Mesodermal cell (in vitro differentiated cells): ENCODE measurements at regions not wholly inside any gene's neighbourhood (a gene's known extent, or its start where the extent isn't known, plus 50 kb on each side); places are given as distances from the start of the nearest gene placed in this dataset.
"Not testable (repeated sequence)": the region's sequence is repeated elsewhere in the genome, so short reads cannot be mapped to it uniquely, and the experiment has no call there.

Experiments
- H3K27ac ChIP-seq: 2 replicates; pipeline ENCODE4 v1.7.0; 2013; ENCODE audit warnings: mild to moderate bottlenecking, low read depth, low read length, moderate library complexity; ENCODE audit not compliant: severe bottlenecking
- H3K36me3 ChIP-seq: 2 replicates; pipeline ENCODE4 v1.7.1; 2013; ENCODE audit warnings: mild to moderate bottlenecking, low read length, moderate library complexity; ENCODE audit not compliant: control insufficient read depth, insufficient read depth
- H3K4me1 ChIP-seq: one replicate; pipeline ENCODE4 v1.7.1; 2013; ENCODE audit warnings: mild to moderate bottlenecking, low read length; ENCODE audit not compliant: insufficient read depth, control insufficient read depth, poor library complexity, severe bottlenecking
- H3K4me3 ChIP-seq: 2 replicates; pipeline ENCODE4 v1.7.0; 2013; ENCODE audit warnings: low read length, control low read depth, mild to moderate bottlenecking; ENCODE audit not compliant: insufficient read depth, poor library complexity, severe bottlenecking; ENCODE audit errors: extremely low read depth
- H3K9me3 ChIP-seq: 2 replicates; pipeline ENCODE4 v1.7.1; 2013; ENCODE audit warnings: mild to moderate bottlenecking, low read length, moderate library complexity; ENCODE audit not compliant: control insufficient read depth
- WGBS, 2 experiments: methylation state at CpG; one replicate each; pipeline ENCODE4 v1.1.5; 2013; ENCODE audit warnings: missing lambda C conversion rate in 2 of 2; ENCODE audit not compliant: insufficient coverage in 2 of 2; 5-methylcytosine and 5-hydroxymethylcytosine counted together

GRCh38 chr6:81031416-81031815 is 721.1 kb downstream of the TENT5A start:
- Histone ChIP-seq H3K36me3 (no peaks in the 10 kb centered on the region), H3K9me3 (no peaks in the 10 kb centered on the region), H3K27ac (no peak overlapping the region), H3K4me3 (no peak overlapping the region), H3K4me1 (no peaks in the 10 kb centered on the region)
- WGBS, 2 experiments: no CpG with 5 or more reads among the region's 2 CpGs

GRCh38 chr6:81026041-81026553 is 726.4 kb downstream of the TENT5A start:
- no peaks in the 10 kb centered on the region for H3K4me1 ChIP-seq
- no peak overlapping the region for H3K4me3 ChIP-seq
- H3K27ac ChIP-seq: no peak overlapping the region
- WGBS, 2 experiments: 71 to 80% methylated on average over 2 of the region's 2 CpGs
- peaks cover 13% of the 10 kb centered on the region for H3K9me3 ChIP-seq
- no peaks in the 10 kb centered on the region for H3K36me3 ChIP-seq

GRCh38 chr6:81023709-81024108 is 728.8 kb downstream of the TENT5A start:
- WGBS, 2 experiments: no CpG with 5 or more reads among the region's 1 CpG
- no peaks in the 10 kb centered on the region for H3K4me1 ChIP-seq
- peaks cover 19% of the 10 kb centered on the region for H3K9me3 ChIP-seq
- H3K36me3 ChIP-seq: no peaks in the 10 kb centered on the region
- H3K27ac ChIP-seq: no peak overlapping the region
- H3K4me3 ChIP-seq: no peak overlapping the region

GRCh38 chr6:81023007-81023582 is 729.4 kb downstream of the TENT5A start:
- Histone ChIP-seq H3K9me3 (peaks cover 19% of the 10 kb centered on the region), H3K4me1 (no peaks in the 10 kb centered on the region), H3K27ac (no peak overlapping the region), H3K4me3 (no peak overlapping the region), H3K36me3 (no peaks in the 10 kb centered on the region)
- 79 to 91% methylated on average over 1 of the region's 1 CpG for WGBS, 2 experiments

- H3K4me3 ChIP-seq, H3K27ac ChIP-seq, H3K4me1 ChIP-seq, H3K36me3 ChIP-seq: not testable (repeated sequence)
- 83 to 91% methylated on average over 4 to 5 of the region's 6 CpGs for WGBS, 2 experiments
- peaks cover 19% of the 10 kb centered on the region for H3K9me3 ChIP-seq
Observed at GRCh38 chr6:81017586-81017985, 734.9 kb downstream of the TENT5A start.

- Histone ChIP-seq H3K9me3 (no peaks in the 10 kb centered on the region), H3K36me3 (no peaks in the 10 kb centered on the region), H3K4me3 (no peak overlapping the region), H3K4me1 (no peaks in the 10 kb centered on the region), H3K27ac (no peak overlapping the region)
Observed at GRCh38 chr6:81003894-81004293, 748.6 kb downstream of the TENT5A start.

GRCh38 chr6:81003156-81003555 is 749.3 kb downstream of the TENT5A start:
- no peaks in the 10 kb centered on the region for H3K9me3 ChIP-seq
- H3K4me3 ChIP-seq: no peak overlapping the region
- no CpG with 5 or more reads among the region's 2 CpGs for WGBS, 2 experiments
- H3K36me3 ChIP-seq: no peaks in the 10 kb centered on the region
- H3K27ac ChIP-seq: no peak overlapping the region
- H3K4me1 ChIP-seq: no peaks in the 10 kb centered on the region

- Histone ChIP-seq H3K4me3 (no peak overlapping the region), H3K36me3 (no peaks in the 10 kb centered on the region), H3K9me3 (no peaks in the 10 kb centered on the region), H3K4me1 (no peaks in the 10 kb centered on the region), H3K27ac (no peak overlapping the region)
- no CpG with 5 or more reads among the region's 1 CpG for WGBS, 2 experiments
Observed at GRCh38 chr6:81002126-81002525, 750.4 kb downstream of the TENT5A start.

GRCh38 chr6:80991316-80991715 is 761.2 kb downstream of the TENT5A start:
- H3K4me3 ChIP-seq: no peak overlapping the region
- no peaks in the 10 kb centered on the region for H3K36me3 ChIP-seq
- H3K27ac ChIP-seq: no peak overlapping the region
- WGBS, 2 experiments: 83% methylated on average over 1 of the region's 2 CpGs; no CpG with 5 or more reads in 1 of the 2 experiments
- peaks cover 6% of the 10 kb centered on the region for H3K4me1 ChIP-seq
- no peaks in the 10 kb centered on the region for H3K9me3 ChIP-seq

GRCh38 chr6:80988892-80989291 is 763.6 kb downstream of the TENT5A start:
- WGBS, 2 experiments: 80% methylated on average over 1 of the region's 3 CpGs; no CpG with 5 or more reads in 1 of the 2 experiments
- H3K9me3 ChIP-seq: no peaks in the 10 kb centered on the region

GRCh38 chr6:80988286-80988685 is 764.2 kb downstream of the TENT5A start:
- Histone ChIP-seq H3K4me1 (peaks cover 6% of the 10 kb centered on the region), H3K9me3 (no peaks in the 10 kb centered on the region), H3K4me3 (no peak overlapping the region), H3K36me3 (no peaks in the 10 kb centered on the region), H3K27ac (no peak overlapping the region)
- 94 to 100% methylated on average over 1 to 2 of the region's 3 CpGs for WGBS, 2 experiments

More at GRCh38 chr6:80988892-80989291, 763.6 kb downstream of the TENT5A start:
- H3K36me3 ChIP-seq: no peaks in the 10 kb centered on the region
- no peak overlapping the region for H3K4me3 ChIP-seq
- no peak overlapping the region for H3K27ac ChIP-seq
- H3K4me1 ChIP-seq: peaks cover 6% of the 10 kb centered on the region
